NCI-H1417 (cell line): ENCODE measurements at regions not wholly inside any gene's neighbourhood (a gene's known extent, or its start where the extent isn't known, plus 50 kb on each side); places are given as distances from the start of the nearest gene placed in this dataset.
A peak's percentile ranks its signal among the peaks of the same experiment; 100 is the strongest.
"Not testable (repeated sequence)": the region's sequence is repeated elsewhere in the genome, so short reads cannot be mapped to it uniquely, and the experiment has no call there.

Experiments used
- DNase-seq, 3 experiments: peaks; one replicate each; lab custom pipeline; 2025; lab: John Stamatoyannopoulos, UW

- DNase-seq, result not testable (repeated sequence)
Measured at GRCh38 chr1:145553795-145554194, 54.0 kb upstream of the GPR89A start.

- DNase-seq, result no peak
Measured at GRCh38 chr1:145545055-145545454, 62.7 kb upstream of the GPR89A start.

GRCh38 chr1:145541685-145542084 lies 66.1 kb upstream of the GPR89A start:
- DNase-seq, result peak in 1 of 3 experiments; percentile 66

- peak in 1 of 3 experiments; percentile 64 for DNase-seq
Measured at GRCh38 chr1:145541246-145541645, 66.5 kb upstream of the GPR89A start.

GRCh38 chr1:145538118-145538882 lies 69.5 kb upstream of the GPR89A start:
- DNase-seq, result peak in 1 of 3 experiments; percentile 35

GRCh38 chr1:145537003-145537402 lies 70.8 kb upstream of the GPR89A start:
- not testable (repeated sequence) for DNase-seq

- DNase-seq, result not testable (repeated sequence)
Measured at GRCh38 chr1:145535461-145535860, 72.3 kb upstream of the GPR89A start.

- not testable (repeated sequence) for DNase-seq
Measured at GRCh38 chr1:145528068-145528564, 79.7 kb upstream of the GPR89A start.

- DNase-seq, result peak in 1 of 3 experiments; percentile 92
Measured at GRCh38 chr1:145520159-145520558, 87.6 kb upstream of the GPR89A start.

GRCh38 chr1:145519302-145519701 lies 88.5 kb upstream of the GPR89A start:
- not testable (repeated sequence) for DNase-seq

- DNase-seq, result peak; percentile 12 to 79 (median 63)
Measured at GRCh38 chr1:145513017-145513416, 87.6 kb upstream of the NBPF20 start.

- not testable (repeated sequence) for DNase-seq
Measured at GRCh38 chr1:145508053-145508452, 82.7 kb upstream of the NBPF20 start.

- DNase-seq, result not testable (repeated sequence)
Measured at GRCh38 chr1:145505663-145506647, 80.6 kb upstream of the NBPF20 start.

GRCh38 chr1:145504834-145505413 lies 79.5 kb upstream of the NBPF20 start:
- not testable (repeated sequence) for DNase-seq

GRCh38 chr1:145504310-145504709 lies 78.9 kb upstream of the NBPF20 start:
- DNase-seq, result not testable (repeated sequence)

- DNase-seq, result not testable (repeated sequence)
Measured at GRCh38 chr1:145500251-145500650, 74.8 kb upstream of the NBPF20 start.

- not testable (repeated sequence) for DNase-seq
Measured at GRCh38 chr1:145495077-145495871, 69.9 kb upstream of the NBPF20 start.

- not testable (repeated sequence) for DNase-seq
Measured at GRCh38 chr1:145488193-145488933, 63.0 kb upstream of the NBPF20 start.

- DNase-seq, result not testable (repeated sequence)
Measured at GRCh38 chr1:145487156-145487555, 61.8 kb upstream of the NBPF20 start.

- DNase-seq, result not testable (repeated sequence)
Measured at GRCh38 chr1:145484257-145484656, 58.9 kb upstream of the NBPF20 start.
